Fibroblast of skin of back (primary cell): ENCODE measurements at regions not wholly inside any gene's neighbourhood (a gene's known extent, or its start where the extent isn't known, plus 50 kb on each side); places are given as distances from the start of the nearest gene placed in this dataset.
A peak's percentile ranks its signal among the peaks of the same experiment; 100 is the strongest.

Experiments
- DNase-seq: peaks from one replicate; pipeline ENCODE4 v3.0.0-alpha.2; 2013

DNA sequence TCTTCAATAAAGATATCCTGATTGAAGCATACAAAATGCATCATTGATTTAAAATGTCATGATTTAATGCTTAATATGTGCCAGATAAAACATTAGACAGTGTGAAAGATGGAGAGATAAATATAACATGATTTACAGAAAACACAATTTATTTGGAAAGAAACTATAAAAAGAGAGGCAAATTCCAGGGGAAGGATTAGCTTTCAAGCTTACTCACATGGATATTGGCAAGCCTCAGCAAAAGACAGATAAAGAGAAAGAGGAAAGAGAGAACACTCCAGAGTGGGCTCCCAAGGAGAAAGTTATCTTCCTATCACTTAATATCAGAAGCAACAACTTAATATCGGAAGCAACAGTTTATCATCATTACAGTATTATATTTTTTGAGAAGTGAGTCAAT lies 1036.5 kb downstream of the SQOR start:
- no peak for DNase-seq

DNA sequence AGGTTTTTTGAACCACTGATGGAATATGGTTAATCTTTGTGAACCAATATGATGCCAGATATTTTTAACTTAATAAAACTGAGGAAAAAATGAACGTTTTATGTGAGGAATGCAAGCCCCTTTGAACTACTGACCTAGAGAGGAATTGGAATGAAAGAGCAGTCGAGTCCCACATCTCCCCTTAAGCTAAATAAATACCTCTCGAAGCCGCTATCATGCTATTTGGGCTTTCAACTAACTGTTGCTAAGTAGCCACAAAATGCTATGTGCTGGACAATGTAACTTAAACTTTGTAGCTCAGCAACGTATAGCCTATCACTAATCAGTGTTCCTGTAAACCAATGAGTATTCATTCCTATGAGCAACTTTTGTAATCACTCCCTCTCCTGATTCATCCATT lies 1037.2 kb downstream of the SQOR start:
- DNase-seq, result no peak

DNA sequence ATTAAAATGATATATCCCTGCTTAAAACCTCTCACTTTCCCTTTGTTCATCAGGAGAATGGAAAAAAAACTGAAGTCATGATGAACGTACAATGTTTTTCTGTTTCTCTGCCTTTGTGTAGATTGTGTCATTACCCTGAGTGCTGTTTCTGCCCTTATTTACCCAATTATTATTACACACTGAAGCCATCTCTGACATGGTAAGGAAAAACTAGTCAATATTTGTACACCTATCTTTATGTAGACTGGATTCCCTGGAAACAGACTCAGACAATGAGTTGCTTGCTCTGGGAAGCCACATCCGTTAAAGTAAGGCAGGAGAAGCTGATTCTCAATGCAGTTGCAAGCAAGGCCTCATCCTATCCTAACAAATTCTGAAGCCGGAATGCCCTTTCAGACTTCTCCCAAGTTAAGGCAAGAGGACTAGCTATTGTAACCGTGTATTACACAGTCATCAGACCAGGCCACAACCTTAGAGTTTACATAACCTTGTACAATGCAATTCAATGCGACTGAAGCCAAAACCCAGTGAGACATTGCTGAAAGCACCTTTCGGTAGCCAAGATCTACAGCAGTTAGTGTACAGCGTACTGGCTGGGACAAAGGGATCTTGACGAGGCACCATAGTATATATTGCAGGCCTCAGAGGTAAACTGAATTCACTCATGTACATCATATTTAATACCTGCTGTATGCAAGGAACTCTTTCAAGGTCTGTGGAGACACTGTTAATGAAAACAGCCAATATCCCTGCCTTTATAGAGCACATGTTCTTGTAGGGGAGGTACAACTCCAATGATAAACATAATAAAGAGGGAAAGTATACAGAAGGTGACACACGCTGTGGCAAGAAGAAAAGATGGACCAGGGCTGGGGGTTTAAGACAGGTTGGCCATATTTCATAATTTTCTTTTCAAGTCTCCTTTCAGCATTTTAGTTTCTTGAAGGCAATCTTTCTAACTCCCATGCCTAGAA lies 1040.8 kb upstream of the SEMA6D start:
- no peak for DNase-seq

DNA sequence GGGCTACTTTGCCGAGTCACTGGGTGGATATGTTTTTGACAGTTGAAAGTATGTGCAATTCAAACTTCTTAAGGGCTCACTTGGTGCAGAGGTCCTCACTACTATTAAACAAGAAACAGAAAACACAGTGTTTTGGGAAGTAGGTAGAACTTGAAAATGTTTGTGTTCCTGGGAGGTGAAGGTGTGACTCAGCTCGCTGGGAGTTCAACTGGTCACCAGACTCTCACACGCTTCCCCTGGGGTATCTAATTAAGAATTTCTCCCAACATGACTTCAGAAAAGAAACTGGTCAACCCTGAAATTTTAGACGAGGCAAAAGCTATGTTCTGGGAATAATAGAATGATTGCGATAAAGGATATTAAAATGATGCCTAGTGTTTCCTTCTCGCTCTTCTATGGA lies 1039.8 kb upstream of the SEMA6D start:
- no peak for DNase-seq

DNA sequence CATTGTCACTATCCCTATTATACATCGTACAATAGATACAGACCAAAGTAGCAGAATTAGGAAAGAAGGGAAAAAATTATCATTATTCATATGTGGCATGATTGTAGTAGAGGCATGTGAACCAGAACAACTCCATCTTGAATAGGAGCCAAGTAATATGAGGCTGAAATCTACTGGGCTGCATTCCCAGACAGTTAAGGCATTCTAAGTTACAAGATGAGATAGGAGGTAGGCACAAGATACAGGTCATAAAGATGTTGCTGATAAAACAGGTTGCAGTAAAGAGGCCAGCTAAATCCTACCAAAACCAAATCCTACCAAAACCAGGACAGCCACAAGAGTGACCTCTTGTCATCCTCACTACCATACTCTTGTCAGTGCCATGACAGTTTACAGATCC lies 1035.4 kb upstream of the SEMA6D start:
- no peak for DNase-seq

DNA sequence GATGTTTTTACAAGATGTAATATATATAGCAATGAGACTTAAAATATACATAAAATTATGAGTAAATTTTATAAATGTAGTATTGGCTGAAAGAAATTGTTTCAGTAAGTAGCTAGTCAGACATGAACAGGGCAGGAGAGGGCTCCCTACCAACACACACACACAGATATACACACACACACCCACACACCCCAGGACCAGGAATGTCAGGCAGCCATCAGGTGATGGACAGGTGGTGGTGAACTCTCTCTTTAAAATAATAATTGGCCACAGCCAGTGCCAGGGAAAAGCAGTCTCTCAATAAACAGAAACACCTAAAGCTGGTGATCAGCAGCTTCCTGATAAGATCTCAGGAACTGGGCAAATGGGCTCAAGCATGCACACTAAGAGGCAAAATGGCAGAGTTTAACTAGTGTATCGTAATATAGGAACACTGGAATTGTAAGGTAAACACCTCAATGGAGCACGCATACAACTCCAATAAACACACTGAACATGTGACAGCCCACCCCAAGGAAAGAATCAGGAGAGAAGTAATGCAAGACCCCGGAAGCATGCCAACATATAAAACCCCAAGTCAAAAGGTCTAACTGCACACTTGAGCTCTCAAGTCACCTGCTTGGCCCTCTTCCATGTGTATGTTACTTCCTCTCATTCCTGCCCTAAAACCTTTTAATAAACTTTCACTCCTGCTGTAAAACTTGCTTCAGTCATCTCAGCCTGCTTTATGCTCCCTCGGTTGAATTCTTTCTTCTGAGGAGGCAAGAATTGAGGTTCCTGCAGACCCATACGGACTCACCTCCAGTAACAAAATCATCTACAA lies 1034.1 kb upstream of the SEMA6D start:
- DNase-seq, result no peak

DNA sequence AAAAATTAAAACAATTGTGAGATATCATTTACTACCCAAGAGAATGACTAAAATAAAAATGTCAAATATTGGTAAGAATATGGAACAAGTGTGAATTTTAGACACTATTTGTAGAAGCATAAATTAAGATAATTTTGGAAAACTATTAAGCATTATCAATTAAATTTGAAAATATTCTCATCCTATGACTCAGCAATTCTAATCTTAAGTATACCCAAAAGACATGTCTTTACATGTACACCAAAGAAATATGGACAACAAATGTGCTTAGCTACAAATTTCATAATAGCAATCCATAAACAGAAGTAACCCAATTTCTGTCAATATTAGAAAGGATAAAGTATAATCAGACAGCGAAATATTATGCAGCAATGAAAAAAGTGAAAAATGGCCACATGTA lies 1032.2 kb upstream of the SEMA6D start:
- no peak for DNase-seq

DNA sequence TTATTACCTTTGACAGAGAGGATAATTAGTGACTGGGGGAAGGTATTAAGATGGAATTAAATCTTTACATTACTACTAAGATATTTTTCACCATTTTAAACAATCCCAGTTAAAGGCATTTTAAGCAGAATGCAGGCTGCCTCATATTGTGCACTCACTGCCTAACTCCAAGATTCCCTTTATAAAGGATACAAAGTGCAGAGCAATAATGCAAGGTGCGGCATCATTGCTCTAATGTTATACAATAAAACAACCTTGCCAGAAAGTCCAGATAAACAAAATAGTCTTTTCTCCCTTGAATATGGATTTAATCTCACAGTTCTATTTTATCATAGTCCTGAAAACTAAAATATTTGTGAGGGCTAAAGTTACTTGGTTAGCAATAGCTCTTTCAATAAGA lies 1031.6 kb upstream of the SEMA6D start:
- DNase-seq, result no peak

DNA sequence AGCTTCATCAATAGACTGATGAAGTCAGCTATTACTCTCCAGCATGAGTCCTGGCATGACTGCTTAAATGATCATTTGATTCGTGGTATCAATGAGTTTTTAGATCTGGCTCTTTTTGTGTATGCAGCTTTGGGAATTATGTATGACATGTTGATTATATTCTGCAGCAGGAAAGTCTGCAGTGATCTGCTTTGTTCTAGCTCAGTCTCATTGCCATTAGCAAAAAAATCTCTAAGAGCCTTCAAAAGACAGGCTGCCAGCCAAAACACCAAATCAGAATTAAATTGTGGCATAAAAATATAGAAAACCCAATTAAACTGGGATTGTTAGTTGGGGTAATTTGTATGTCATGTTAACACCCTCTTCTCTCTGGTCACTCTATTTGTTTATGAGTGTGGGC lies 1021.0 kb upstream of the SEMA6D start:
- DNase-seq, result no peak

DNA sequence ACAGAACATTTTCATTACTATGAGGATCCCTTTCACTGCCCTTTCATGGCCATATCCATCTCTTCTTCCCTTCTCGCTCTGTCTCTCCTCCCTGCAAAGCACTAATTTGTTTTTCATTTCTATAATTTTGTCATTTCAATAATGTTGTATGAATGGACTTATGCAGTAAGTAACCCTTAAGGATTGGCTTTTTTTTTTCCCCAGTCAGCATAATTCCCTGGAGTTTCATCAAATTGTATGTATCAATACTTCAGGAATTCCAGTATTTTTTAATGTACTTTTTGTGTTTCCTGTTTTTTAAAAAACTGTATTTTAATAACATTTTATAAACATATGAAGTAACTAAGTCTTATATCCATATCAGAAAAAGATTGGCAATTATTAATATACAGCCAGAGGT lies 1016.0 kb upstream of the SEMA6D start:
- DNase-seq, result no peak

DNA sequence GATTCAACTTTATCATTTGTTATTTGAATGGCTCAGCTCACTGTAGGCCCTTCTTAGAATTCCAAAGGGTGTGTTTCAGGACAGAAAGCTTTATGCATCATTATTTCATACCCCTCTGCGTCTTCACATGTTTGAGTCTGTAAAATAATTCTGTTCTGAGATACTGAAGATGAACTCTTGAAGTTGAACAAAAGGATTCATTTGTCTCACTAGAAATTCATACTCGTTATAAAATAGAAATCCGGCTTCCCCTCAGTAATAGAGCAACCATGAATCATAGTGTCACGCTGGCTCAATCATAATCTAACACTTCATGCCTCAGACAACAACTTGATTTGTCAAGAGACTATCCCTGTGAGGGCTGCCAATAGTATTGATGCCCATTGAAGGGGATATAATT lies 1015.4 kb upstream of the SEMA6D start:
- DNase-seq, result no peak

DNA sequence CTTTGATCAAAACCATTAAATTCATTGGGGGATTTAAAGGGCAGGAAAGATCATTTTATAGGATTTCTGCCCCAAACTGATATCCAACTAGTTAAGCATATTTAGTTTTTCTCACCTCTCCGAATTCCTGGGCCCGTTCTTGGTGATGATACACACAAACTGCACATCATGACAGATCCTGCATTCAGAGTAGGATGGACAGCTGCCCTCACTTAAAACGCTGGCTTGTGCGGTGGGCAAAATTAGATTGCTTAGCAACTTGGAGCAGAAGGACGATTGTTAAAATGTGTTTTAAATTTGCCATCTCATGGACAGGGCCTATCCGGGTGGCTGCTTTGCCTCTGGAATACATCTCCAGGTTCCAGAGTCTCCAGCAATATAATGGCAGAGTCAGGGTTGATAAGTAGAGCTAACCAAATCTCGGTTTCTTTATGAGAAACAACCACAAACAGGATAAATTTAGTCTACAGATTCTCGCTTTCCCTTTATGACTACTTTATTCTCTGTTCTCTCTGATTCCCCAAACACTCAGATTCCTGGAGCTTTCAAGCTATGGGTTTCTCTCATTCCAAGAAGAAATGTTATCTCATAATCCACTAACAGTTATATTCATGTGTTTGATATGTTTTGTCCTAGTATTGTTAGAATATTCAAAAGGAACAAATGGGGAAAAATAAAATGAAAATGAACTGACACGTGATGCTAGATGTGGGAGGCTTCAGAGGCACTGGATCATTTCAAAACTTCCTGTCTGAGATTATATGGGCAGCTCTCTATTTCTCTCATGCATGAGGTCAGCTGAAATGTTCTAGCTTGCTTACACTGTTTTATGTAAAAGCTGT lies 1014.1 kb upstream of the SEMA6D start:
- DNase-seq, result no peak

DNA sequence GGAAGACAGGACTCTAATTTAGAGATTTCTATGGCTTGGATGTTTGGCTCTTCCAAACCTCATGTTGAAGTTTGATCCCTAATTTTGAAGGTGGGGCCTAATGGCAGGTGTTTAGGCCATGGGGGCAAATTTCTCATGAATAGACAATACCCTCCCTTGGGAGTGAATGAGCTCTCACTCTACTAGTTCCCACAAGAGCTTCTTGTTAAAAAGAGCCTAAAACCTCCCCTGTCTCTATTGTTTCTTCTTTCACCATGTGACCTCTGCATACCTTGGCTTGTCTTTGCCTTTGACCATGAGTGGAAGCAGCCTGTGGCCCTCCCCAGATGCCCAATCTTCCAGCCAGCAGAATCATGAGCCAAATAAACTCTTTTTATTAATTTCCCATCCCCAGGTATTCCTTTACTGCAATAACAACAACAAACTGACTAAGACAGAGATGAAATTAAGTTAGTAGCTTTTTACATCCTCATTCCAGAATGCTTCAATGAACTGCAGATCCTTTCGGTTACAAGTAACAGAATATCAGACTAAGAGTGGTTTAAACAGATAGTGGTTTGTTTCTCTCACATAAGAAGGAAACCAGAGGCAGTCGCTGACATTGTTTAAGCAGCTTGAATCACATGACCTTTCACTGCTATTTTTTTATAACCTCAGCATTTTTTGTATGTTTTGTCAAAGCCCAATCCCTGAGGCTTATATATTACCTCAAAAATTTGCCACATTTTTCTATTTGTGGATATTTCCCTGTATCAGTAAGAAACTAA lies 1013.3 kb upstream of the SEMA6D start:
- no peak for DNase-seq

DNA sequence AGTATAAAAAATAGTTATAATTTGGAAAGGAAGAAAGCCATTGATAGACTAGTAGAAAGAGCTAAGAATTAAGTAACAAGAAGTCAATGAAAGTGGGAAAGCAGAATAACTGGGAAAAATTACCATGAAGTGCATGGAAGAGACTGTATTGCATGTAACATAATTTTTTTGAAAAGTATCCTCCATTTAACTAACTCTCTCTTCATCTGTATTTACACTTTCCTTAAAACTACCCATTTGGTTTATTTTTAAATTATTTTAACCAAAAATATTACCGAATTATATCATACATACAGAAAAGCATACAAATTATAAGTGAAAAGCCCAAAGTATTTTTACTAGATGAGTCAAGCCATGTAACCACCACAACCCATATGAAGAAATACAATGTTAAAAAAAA lies 1009.9 kb upstream of the SEMA6D start:
- DNase-seq, result no peak

DNA sequence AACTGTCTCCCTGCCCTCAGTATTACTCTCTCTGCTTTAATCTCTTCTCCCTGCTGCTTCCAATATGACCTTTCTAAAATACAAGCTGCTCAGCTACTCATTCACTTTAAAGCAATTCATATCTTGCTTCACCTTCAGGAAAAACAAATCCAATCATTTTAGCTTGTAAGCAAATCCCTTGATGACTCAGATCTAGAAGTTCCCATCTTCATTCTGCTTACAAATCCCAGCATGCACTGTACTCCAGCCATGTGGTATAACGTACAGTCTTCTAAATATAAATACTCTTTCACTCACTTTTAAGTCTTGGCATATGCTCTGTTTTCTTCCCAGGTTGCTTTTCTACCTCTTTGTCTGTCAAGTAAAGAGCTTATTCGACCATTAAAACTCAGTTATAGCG lies 1009.1 kb upstream of the SEMA6D start:
- DNase-seq, result peak; percentile 1

DNA sequence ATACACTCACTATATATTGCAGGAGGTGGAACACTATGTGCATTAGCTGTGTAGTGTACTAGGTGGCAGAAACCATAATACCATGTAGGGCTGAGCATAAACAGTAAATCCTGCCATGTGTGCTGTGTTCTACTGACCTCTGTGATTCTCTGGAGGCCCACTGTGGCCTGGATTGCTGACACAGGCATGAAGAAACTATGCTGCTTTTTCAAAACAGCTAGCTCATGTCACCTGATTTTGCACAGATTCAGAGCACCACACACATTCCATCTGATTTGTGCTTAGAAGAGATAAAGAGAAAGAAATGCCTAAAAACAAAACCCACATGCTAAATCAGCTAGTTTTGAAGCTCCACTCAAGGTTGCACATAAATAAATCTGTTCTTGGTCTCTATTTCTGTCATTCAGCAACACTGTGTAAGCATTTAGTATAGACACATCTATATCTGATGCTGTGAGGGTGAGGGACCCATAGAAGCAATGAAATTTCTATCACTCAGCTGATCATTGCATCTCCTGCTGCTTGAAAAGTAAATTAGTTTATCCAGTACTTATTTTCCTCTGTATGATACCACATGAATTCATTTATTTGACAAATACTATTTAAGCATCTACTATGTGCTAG lies 1007.7 kb upstream of the SEMA6D start:
- no peak for DNase-seq

DNA sequence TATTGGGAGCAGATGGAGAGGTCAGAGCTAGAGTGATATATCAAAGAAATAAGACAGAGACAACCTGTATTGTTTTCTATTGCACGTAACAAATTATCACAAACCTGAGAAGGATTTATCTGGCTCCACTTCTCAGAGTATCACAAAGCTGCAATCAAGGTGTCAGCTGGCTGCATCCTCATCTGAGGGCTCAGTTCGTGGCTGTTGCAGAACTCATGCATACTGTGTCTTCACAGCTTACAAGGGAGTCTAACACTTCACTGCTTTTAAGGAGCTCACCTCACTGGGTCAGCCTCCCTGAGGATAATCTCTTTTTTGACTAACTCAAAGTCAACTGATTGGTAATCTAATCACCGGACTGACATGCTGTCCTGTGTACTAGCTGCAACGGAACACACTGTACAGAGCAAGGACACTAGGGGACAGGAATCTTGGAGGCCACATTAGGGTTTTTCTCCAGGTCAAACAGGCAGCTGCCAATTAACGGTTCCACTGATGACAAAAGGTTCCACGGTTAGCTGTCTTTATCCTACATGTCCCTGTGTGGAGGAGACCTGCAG lies 1006.8 kb upstream of the SEMA6D start:
- no peak for DNase-seq

DNA sequence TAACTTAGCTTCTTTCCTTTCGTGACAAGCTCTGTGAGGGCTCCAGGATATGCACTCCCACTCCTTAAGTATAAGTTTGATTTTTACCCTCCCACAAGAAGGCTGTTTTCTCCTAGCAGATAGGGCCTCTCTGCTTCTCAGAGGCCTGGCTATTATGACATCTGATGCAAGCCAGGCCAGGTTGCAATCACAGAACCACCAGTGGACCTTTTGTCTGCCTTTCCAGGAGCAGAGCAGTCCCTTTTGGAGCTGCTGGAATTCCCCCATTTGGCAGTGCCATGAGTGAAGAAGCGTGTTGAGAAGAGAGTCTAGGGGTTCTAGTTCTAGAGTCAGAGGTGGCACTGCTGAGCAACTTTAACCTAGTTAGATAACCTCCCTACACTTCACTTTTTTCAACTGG lies 1004.3 kb upstream of the SEMA6D start:
- DNase-seq, result no peak

DNA sequence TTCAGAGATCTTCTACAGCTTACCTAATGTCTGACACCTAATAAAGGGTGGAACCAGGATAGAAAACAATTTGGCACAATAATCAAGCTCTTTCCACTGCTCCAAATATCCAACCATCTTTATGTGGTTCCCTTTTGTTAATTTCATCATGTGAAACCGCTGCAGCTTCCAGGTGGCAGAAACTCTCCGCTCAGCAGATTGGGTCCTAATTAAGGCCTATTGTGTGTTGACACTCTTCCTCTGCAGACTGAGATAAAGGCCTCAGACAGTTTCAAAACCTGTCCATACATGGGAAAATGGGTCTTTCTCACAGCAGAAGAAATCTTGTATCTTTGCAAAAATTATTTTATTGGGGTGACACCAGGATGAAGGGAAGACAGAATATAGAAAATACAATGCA lies 1002.4 kb upstream of the SEMA6D start:
- no peak for DNase-seq

DNA sequence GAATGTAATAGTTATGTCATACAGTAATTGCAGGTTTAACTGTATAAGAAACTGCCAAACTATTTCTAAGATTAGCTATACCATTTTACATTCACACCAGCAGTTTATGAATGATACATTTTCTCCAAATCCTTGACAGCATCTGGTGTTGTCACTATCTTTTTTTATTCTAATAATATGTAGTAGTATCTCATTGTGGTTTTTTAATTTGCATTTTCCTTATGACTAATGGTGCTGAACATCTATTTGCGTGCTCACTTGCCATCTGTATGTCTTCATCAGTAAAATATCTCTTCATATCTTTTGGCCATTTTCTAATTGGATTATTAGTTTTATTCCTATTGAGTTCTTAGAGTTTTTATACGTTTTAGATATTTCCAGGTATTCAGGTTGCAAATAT lies 994.0 kb upstream of the SEMA6D start:
- DNase-seq, result no peak

DNA sequence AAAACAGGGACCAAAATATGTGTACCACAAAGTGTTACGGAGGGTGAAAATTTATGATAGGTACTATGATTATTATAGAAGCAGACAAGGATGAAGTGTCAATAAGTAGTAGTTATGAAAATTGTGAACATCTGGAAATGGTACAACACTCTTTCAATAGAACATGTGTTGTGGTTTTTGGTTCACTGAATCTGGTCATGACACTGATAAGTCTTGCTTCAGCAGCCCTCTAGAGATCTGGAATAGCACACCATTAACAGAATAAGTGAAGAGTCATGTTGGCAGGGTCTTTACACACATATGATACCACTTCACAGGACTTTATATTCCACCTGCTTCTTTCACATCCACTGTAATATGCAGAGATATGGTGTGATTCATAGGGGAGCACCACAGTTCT lies 985.2 kb upstream of the SEMA6D start:
- DNase-seq, result no peak
